Suprapubic skin (tissue), 4 donors: ENCODE measurements at regions not wholly inside any gene's neighbourhood (a gene's known extent, or its start where the extent isn't known, plus 50 kb on each side); places are given as distances from the start of the nearest gene placed in this dataset.
"Not testable (repeated sequence)": the region's sequence is repeated elsewhere in the genome, so short reads cannot be mapped to it uniquely, and the experiment has no call there.

Source experiments
- DNase-seq, 2 donors: peaks; one replicate each; pipeline ENCODE4 v3.0.0-alpha.2; 2019; ENCODE audit warnings: low spot score in 2 of 2
- H3K27ac ChIP-seq: fragments of 200-600 bp; sonication (generic); one replicate; pipeline ENCODE4 v1.5.1; 2019
- H3K27me3 ChIP-seq: fragments of 200-600 bp; sonication (generic); one replicate; pipeline ENCODE4 v1.5.1; 2019
- H3K36me3 ChIP-seq: fragments of 200-600 bp; sonication (generic); one replicate; pipeline ENCODE4 v1.5.1; 2019
- H3K4me1 ChIP-seq: fragments of 200-600 bp; sonication (generic); one replicate; pipeline ENCODE4 v1.5.1; 2019
- H3K4me3 ChIP-seq: fragments of 200-600 bp; sonication (generic); one replicate; pipeline ENCODE4 v1.5.1; 2019; ENCODE audit warnings: mild to moderate bottlenecking
- H3K9me3 ChIP-seq: fragments of 200-600 bp; sonication (generic); one replicate; pipeline ENCODE4 v1.5.1; 2019
- CTCF ChIP-seq, 2 donors: fragments of 200-600 bp in 1 of 2; fragments of 450-650 bp in 1 of 2; sonication (generic) in 1 of 2; IDR thresholded peaks; one replicate each; pipeline ENCODE4 v1.5.1; 2016 to 2019; ENCODE audit warnings: antibody characterized with exemption in 2 of 2, mild to moderate bottlenecking in 1 of 2, moderate library complexity in 1 of 2
- EP300 ChIP-seq: sonication (generic); formaldehyde crosslinking; IDR thresholded peaks from one replicate; pipeline ENCODE4 v1.6.1; 2017; ENCODE audit warnings: antibody characterized with exemption
- POLR2A ChIP-seq, 2 donors: fragments of 450-650 bp; IDR thresholded peaks; one replicate each; pipeline ENCODE4 v1.6.1; 2017; ENCODE audit warnings: antibody characterized with exemption in 2 of 2, mild to moderate bottlenecking in 2 of 2, moderate library complexity in 2 of 2
- POLR2AphosphoS5 ChIP-seq, 3 donors: sonication (generic); formaldehyde crosslinking; IDR thresholded peaks; one replicate each; pipeline ENCODE4 v1.6.1; 2017; ENCODE audit warnings: antibody characterized with exemption in 3 of 3
- WGBS: methylation state at CpG from one replicate; pipeline ENCODE4 v1.1.5; 2018; 5-methylcytosine and 5-hydroxymethylcytosine counted together

GRCh38 chr3:23129117-23129516, 74.0 kb upstream of the UBE2E2 start:
- no peak for TF ChIP-seq POLR2AphosphoS5 (IDR thresholded peaks at IDR 0.05)
- TF ChIP-seq POLR2A (IDR thresholded peaks at IDR 0.05): no peak
- TF ChIP-seq EP300: no peak
- TF ChIP-seq CTCF (IDR thresholded peaks at IDR 0.05): no peak
- peaks cover 22% of the 10 kb centered on the region for H3K4me1 ChIP-seq
- H3K27ac ChIP-seq: peak overlapping the region; percentile 78
- DNase-seq: no peak
- H3K4me3 ChIP-seq: peak overlapping the region; percentile 26
- H3K36me3 ChIP-seq: no peaks in the 10 kb centered on the region
- H3K27me3 ChIP-seq: no peaks in the 10 kb centered on the region
- no peaks in the 10 kb centered on the region for H3K9me3 ChIP-seq
- 35% methylated on average over 4 of the region's 4 CpGs for WGBS

GRCh38 chr3:23129817-23130216, 73.3 kb upstream of the UBE2E2 start:
- Histone ChIP-seq H3K27ac (peak overlapping the region; percentile 78), H3K4me1 (peaks cover 22% of the 10 kb centered on the region), H3K36me3 (no peaks in the 10 kb centered on the region), H3K9me3 (no peaks in the 10 kb centered on the region), H3K4me3 (peak overlapping the region; percentile 26), H3K27me3 (no peaks in the 10 kb centered on the region)
- TF ChIP-seq POLR2AphosphoS5 (IDR thresholded peaks at IDR 0.05): no peak
- TF ChIP-seq EP300: no peak
- no peak for TF ChIP-seq CTCF (IDR thresholded peaks at IDR 0.05)
- no peak for TF ChIP-seq POLR2A (IDR thresholded peaks at IDR 0.05)
- WGBS: 29% methylated on average over 3 of the region's 3 CpGs
- DNase-seq: no peak

GRCh38 chr3:23130406-23130805, 72.7 kb upstream of the UBE2E2 start:
- Histone ChIP-seq H3K9me3 (no peaks in the 10 kb centered on the region), H3K27ac (no peak overlapping the region), H3K4me3 (no peak overlapping the region), H3K36me3 (no peaks in the 10 kb centered on the region), H3K4me1 (peaks cover 22% of the 10 kb centered on the region), H3K27me3 (no peaks in the 10 kb centered on the region)
- TF ChIP-seq CTCF (IDR thresholded peaks at IDR 0.05) (no peak), EP300 (no peak), POLR2AphosphoS5 (IDR thresholded peaks at IDR 0.05) (no peak), POLR2A (IDR thresholded peaks at IDR 0.05) (no peak)
- DNase-seq: no peak
- 96% methylated on average over 4 of the region's 4 CpGs for WGBS

- H3K27me3 ChIP-seq: no peaks in the 10 kb centered on the region
- H3K4me3 ChIP-seq: no peak overlapping the region
- no peaks in the 10 kb centered on the region for H3K36me3 ChIP-seq
- WGBS: 84% methylated on average over 12 of the region's 12 CpGs
- peaks cover 4% of the 10 kb centered on the region for H3K4me1 ChIP-seq
- H3K9me3 ChIP-seq: no peaks in the 10 kb centered on the region
- no peak for DNase-seq
- no peak for TF ChIP-seq EP300
- no peak for TF ChIP-seq CTCF (IDR thresholded peaks at IDR 0.05)
- no peak for TF ChIP-seq POLR2A (IDR thresholded peaks at IDR 0.05)
- TF ChIP-seq POLR2AphosphoS5 (IDR thresholded peaks at IDR 0.05): no peak
- no peak overlapping the region for H3K27ac ChIP-seq
These were observed 67.9 kb upstream of the UBE2E2 start for GRCh38 chr3:23135026-23135785.

- no peak for DNase-seq
- 88% methylated on average over 2 of the region's 2 CpGs for WGBS
- Histone ChIP-seq H3K27me3 (no peaks in the 10 kb centered on the region), H3K27ac (no peak overlapping the region), H3K4me3 (no peak overlapping the region), H3K4me1 (no peaks in the 10 kb centered on the region), H3K9me3 (no peaks in the 10 kb centered on the region), H3K36me3 (no peaks in the 10 kb centered on the region)
- TF ChIP-seq POLR2A (IDR thresholded peaks at IDR 0.05) (no peak), CTCF (IDR thresholded peaks at IDR 0.05) (no peak), POLR2AphosphoS5 (IDR thresholded peaks at IDR 0.05) (no peak), EP300 (no peak)
These were observed 67.1 kb upstream of the UBE2E2 start for GRCh38 chr3:23136054-23136453.

- H3K9me3 ChIP-seq, H3K27me3 ChIP-seq, DNase-seq, H3K4me1 ChIP-seq, H3K36me3 ChIP-seq, H3K27ac ChIP-seq, H3K4me3 ChIP-seq: not testable (repeated sequence)
- WGBS: 47% methylated on average over 2 of the region's 2 CpGs
These were observed 59.1 kb upstream of the UBE2E2 start for GRCh38 chr3:23144051-23144450.
